Smooth muscle cell (in vitro differentiated cells): ENCODE measurements at regions not wholly inside any gene's neighbourhood (a gene's known extent, or its start where the extent isn't known, plus 50 kb on each side); places are given as distances from the start of the nearest gene placed in this dataset.

Experiments
- DNase-seq: peaks from one replicate; lab custom pipeline; 2025; ENCODE audit not compliant: unreplicated experiment; lab: John Stamatoyannopoulos, UW
- H2AFZ ChIP-seq: fragments of 200-600 bp; sonication (generic); 2 replicates; pipeline ENCODE4 v1.6.0; 2016; ENCODE audit warnings: antibody characterized with exemption, low read depth, mild to moderate bottlenecking
- H3F3A ChIP-seq: fragments of 200-600 bp; sonication (generic); 2 replicates; pipeline ENCODE4 v1.6.0; 2017; ENCODE audit warnings: antibody characterized with exemption, low read depth
- H3K27ac ChIP-seq: fragments of 200-600 bp; sonication (generic); 2 replicates; pipeline ENCODE4 v1.5.1; 2016; ENCODE audit warnings: low read depth, mild to moderate bottlenecking
- H3K27me3 ChIP-seq: fragments of 200-600 bp; sonication (generic); 2 replicates; pipeline ENCODE4 v1.6.1; 2016; ENCODE audit warnings: low read depth, mild to moderate bottlenecking
- H3K36me3 ChIP-seq: fragments of 200-600 bp; sonication (generic); 2 replicates; pipeline ENCODE4 v1.5.1; 2016; ENCODE audit warnings: low read depth
- H3K4me1 ChIP-seq: fragments of 200-600 bp; sonication (generic); 2 replicates; pipeline ENCODE4 v1.5.1; 2016; ENCODE audit warnings: low read depth
- H3K4me2 ChIP-seq: fragments of 200-600 bp; sonication (generic); 2 replicates; pipeline ENCODE4 v1.6.0; 2016; ENCODE audit warnings: mild to moderate bottlenecking
- H3K4me3 ChIP-seq: fragments of 200-600 bp; sonication (generic); 2 replicates; pipeline ENCODE4 v1.5.1; 2016; ENCODE audit warnings: mild to moderate bottlenecking
- H3K79me2 ChIP-seq: fragments of 200-600 bp; sonication (generic); 2 replicates; pipeline ENCODE4 v1.6.0; 2016; ENCODE audit warnings: low read depth, mild to moderate bottlenecking
- H3K9ac ChIP-seq: fragments of 200-600 bp; sonication (generic); 2 replicates; pipeline ENCODE4 v1.6.0; 2016; ENCODE audit warnings: low read depth
- H3K9me3 ChIP-seq: fragments of 200-600 bp; sonication (generic); replicated peaks from 2 replicates; pipeline ENCODE4 v1.5.1; 2016; ENCODE audit warnings: low read depth
- H4K20me1 ChIP-seq: fragments of 200-600 bp; sonication (generic); 2 replicates; pipeline ENCODE4 v1.6.0; 2016; ENCODE audit warnings: low read depth
- CTCF ChIP-seq: fragments of 200-600 bp; sonication (generic); IDR thresholded peaks from 2 replicates; pipeline ENCODE4 v1.5.1; 2017; ENCODE audit warnings: borderline replicate concordance, mild to moderate bottlenecking, antibody characterized with exemption; ENCODE audit not compliant: insufficient read depth, poor library complexity, severe bottlenecking
- WGBS: methylation state at CpG from one replicate; pipeline ENCODE4 v1.1.7; 2016; ENCODE audit warnings: low lambda C conversion rate; 5-methylcytosine and 5-hydroxymethylcytosine counted together

DNA sequence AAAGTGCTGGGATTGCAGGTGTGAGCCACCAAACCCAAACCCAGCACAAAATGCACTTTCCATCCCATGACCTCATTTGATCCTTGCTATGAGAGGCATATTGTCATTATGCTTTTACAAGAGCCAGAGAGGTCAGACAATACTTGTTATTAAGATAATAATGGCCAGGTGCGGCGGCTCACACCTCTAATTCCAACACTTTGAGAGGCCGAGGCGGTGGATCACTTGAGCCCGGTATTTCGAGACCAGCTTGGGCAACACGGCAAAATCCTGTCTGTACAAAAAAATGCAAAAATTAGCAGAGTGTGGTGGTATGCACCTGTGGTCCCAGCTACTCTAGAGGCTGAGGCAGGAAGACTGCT lies 55.9 kb upstream of the IL17B start:
- DNase-seq: no peak
- no peaks in the 10 kb centered on the region for H3K36me3 ChIP-seq
- TF ChIP-seq CTCF: no peak
- no peak overlapping the region for H3K27ac ChIP-seq
- H3K27me3 ChIP-seq: no peaks in the 10 kb centered on the region
- no peaks in the 10 kb centered on the region for H3K9me3 ChIP-seq
- 77% methylated on average over 7 of the region's 7 CpGs for whole genome bisulfite sequencing
- H3K9ac ChIP-seq: no peak overlapping the region
- H3K79me2 ChIP-seq: no peaks in the 10 kb centered on the region
- peaks cover 7% of the 10 kb centered on the region for H4K20me1 ChIP-seq
- no peak overlapping the region for H3K4me2 ChIP-seq
- H2AFZ ChIP-seq: no peak overlapping the region
- no peak overlapping the region for H3K4me3 ChIP-seq
- H3F3A ChIP-seq: peaks cover 45% of the 10 kb centered on the region
- no peaks in the 10 kb centered on the region for H3K4me1 ChIP-seq

- Histone ChIP-seq H2AFZ (no peak overlapping the region), H3K79me2 (no peaks in the 10 kb centered on the region), H3K27ac (peak overlapping the region; percentile 62), H3K27me3 (no peaks in the 10 kb centered on the region), H3K9ac (no peak overlapping the region), H3K9me3 (no peaks in the 10 kb centered on the region), H3K36me3 (no peaks in the 10 kb centered on the region), H3K4me1 (no peaks in the 10 kb centered on the region), H3K4me3 (no peak overlapping the region), H4K20me1 (peaks cover 7% of the 10 kb centered on the region), H3F3A (peaks cover 51% of the 10 kb centered on the region), H3K4me2 (no peak overlapping the region)
- TF ChIP-seq CTCF: peak; percentile 92
- WGBS: 47% methylated on average over 7 of the region's 7 CpGs
- peak; percentile 30 for DNase-seq
Observed at GRCh38 chr5:149434162-149435014, 55.3 kb upstream of the IL17B start.

DNA sequence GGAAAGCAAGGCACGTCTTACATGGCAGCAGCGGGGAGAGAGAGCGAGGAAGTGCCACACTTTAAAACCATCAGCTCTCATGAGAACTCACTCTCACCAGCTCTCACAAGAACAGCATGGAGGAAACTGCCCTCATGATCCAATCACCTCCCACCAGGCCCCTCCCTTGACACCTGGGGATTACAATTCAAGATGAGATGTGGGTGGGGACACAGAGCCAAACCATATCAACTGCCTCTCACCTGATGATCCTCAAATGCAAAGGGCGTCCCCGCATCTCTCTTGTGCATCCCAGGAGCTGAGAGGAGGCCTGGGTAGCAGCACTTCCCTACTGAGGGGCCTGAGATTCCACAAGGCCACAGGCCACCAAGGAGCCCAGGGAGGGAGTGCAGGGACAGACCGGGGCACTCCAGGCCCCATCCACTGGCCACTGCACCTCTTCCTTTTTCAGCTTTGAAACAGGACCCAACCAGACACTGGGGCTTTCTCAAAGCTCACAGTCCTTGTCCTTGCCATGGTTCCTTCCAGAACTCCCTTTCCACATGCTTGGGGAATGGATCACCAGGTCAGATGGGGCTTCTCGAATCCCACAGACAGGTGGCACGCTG lies 54.5 kb upstream of the IL17B start:
- Histone ChIP-seq H3K79me2 (no peaks in the 10 kb centered on the region), H3K9me3 (no peaks in the 10 kb centered on the region), H3K4me3 (no peak overlapping the region), H3K9ac (no peak overlapping the region), H3K36me3 (no peaks in the 10 kb centered on the region), H3F3A (peaks cover 58% of the 10 kb centered on the region), H3K27ac (peak overlapping the region; percentile 62), H3K4me2 (no peak overlapping the region), H3K4me1 (no peaks in the 10 kb centered on the region), H2AFZ (no peak overlapping the region), H3K27me3 (no peaks in the 10 kb centered on the region), H4K20me1 (peaks cover 7% of the 10 kb centered on the region)
- no peak for DNase-seq
- TF ChIP-seq CTCF: no peak
- WGBS: 65% methylated on average over 8 of the region's 8 CpGs

DNA sequence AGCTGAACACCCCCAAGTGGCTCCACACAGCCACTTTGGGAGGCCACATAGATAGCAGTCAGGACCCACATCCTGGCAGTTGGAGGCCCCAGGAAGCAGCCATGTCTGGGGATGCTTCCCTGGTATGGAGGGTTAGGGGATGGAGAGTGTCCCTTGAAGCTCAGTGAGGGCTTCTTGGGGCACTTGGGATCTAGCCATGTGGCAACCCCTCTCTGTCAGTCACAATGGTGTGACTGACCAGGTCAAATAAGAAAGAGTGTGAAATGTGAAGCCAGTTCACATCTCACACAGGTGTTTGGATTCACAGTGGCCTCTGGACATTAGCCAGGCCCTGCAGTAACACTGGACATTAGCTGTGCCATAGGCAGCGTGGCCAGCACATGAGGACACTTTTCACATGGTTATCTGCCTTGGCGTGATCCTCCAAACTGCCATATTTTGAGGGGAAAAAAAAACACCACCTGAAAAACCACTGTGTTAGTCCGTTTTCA lies 53.9 kb upstream of the IL17B start:
- Histone ChIP-seq H4K20me1 (peaks cover 7% of the 10 kb centered on the region), H3K27me3 (no peaks in the 10 kb centered on the region), H3K4me2 (no peak overlapping the region), H3K4me3 (no peak overlapping the region), H3K36me3 (no peaks in the 10 kb centered on the region), H2AFZ (no peak overlapping the region), H3K9me3 (no peaks in the 10 kb centered on the region), H3F3A (peaks cover 64% of the 10 kb centered on the region), H3K4me1 (no peaks in the 10 kb centered on the region), H3K27ac (peak overlapping the region; percentile 62), H3K9ac (no peak overlapping the region), H3K79me2 (no peaks in the 10 kb centered on the region)
- TF ChIP-seq CTCF: no peak
- no peak for DNase-seq
- whole genome bisulfite sequencing: 62% methylated on average over 3 of the region's 3 CpGs
